ENCODE measurements at regions not wholly inside any gene's neighbourhood (a gene's known extent, or its start where the extent isn't known, plus 50 kb on each side); places are given as distances from the start of the nearest gene placed in this dataset.

DNA sequence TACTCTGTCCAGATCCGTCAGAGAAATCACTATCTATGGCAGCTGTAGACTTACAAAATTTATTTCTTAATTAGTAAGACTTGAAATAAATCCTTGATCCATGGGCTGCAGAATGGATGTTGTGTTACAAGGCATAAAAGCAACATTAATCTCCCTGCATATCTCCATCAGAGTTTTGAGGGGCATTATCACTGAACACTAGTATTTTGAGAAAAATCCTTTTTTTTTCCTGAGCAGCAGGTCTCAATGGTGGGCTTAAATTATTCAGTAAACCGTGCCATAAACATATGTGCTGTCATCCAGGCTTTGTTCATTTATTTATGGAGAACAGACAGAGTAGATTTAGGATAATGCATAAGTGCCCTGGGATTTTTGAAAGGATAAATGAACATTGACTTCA is 457.9 kb upstream of the CTSO start:
- Histone ChIP-seq H3K36me3 (no peaks in the 10 kb centered on the region), H3K27me3 (no peaks in the 10 kb centered on the region), H3K4me1 (no peaks in the 10 kb centered on the region), H3K4me3 (no peak overlapping the region), H3K9me3 (no peaks in the 10 kb centered on the region), H3K27ac (no peak overlapping the region)
- WGBS, 2 donors (ENCODE audit: low coverage in 1 of 2) = 65 to 73% methylated on average over 2 of the region's 2 CpGs
- TF ChIP-seq POLR2AphosphoS5 (IDR thresholded peaks at IDR 0.05) (no peak), POLR2A (IDR thresholded peaks at IDR 0.05) (no peak), EP300 (IDR thresholded peaks at IDR 0.05) (no peak)
- TF ChIP-seq, protein P1, sequence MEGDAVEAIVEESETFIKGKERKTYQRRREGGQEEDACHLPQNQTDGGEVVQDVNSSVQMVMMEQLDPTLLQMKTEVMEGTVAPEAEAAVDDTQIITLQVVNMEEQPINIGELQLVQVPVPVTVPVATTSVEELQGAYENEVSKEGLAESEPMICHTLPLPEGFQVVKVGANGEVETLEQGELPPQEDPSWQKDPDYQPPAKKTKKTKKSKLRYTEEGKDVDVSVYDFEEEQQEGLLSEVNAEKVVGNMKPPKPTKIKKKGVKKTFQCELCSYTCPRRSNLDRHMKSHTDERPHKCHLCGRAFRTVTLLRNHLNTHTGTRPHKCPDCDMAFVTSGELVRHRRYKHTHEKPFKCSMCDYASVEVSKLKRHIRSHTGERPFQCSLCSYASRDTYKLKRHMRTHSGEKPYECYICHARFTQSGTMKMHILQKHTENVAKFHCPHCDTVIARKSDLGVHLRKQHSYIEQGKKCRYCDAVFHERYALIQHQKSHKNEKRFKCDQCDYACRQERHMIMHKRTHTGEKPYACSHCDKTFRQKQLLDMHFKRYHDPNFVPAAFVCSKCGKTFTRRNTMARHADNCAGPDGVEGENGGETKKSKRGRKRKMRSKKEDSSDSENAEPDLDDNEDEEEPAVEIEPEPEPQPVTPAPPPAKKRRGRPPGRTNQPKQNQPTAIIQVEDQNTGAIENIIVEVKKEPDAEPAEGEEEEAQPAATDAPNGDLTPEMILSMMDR (IDR thresholded peaks at IDR 0.05) = no peak
- no peak for ATAC-seq

DNA sequence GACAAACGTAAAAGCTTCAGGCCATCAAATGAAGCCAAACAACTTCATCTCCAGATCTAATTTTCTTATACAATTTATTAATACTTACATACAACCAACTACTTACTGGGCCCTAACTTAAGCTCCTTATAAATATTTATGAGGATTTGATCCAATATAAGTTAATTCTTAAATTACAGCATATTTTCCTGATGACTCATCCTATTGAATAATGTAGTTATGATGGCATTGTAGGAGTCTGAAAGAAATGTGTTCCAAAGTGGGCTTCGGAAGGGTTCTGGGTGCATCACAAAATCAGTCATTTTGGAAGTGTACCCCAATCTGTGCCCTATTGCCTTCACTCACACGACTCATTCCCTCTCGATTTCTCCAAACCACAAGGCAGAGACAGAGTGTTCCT is 455.1 kb upstream of the CTSO start:
- Histone ChIP-seq H3K4me3 (no peak overlapping the region), H3K36me3 (no peaks in the 10 kb centered on the region), H3K27ac (no peak overlapping the region), H3K4me1 (no peaks in the 10 kb centered on the region), H3K9me3 (peaks cover 0 to 16% (median 0%) of the 10 kb centered on the region in 3 donors), H3K27me3 (no peaks in the 10 kb centered on the region)
- TF ChIP-seq, protein P1 (IDR thresholded peaks at IDR 0.05) = no peak
- TF ChIP-seq POLR2AphosphoS5 (IDR thresholded peaks at IDR 0.05) (no peak), POLR2A (IDR thresholded peaks at IDR 0.05) (no peak), EP300 (IDR thresholded peaks at IDR 0.05) (no peak)
- WGBS, 2 donors (ENCODE audit: low coverage in 1 of 2) = 84 to 85% methylated on average over 2 to 4 of the region's 4 CpGs
- ATAC-seq = no peak

DNA sequence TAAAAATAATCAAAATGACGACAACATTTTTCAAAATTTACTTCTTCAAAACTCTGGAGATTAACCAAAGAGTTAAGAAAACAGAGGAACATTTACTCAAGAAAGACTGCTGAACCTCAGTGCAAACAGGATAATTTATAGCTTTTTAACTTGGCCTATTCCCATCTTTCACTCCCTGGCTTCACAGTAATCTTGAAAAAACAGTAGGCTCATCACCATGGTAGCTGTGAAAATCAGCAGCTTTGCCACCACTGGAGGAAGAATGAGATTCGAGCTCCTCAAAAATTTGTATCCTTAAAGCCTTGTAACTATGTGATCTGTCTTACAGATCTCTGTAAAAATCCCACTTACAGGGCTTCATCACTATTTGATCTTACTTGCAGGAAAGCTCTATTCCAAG is 447.7 kb upstream of the CTSO start:
- H3K27me3 ChIP-seq = no peaks in the 10 kb centered on the region
- ATAC-seq = no peak
- H3K4me3 ChIP-seq = no peak overlapping the region
- H3K36me3 ChIP-seq = no peaks in the 10 kb centered on the region
- TF ChIP-seq POLR2AphosphoS5 (IDR thresholded peaks at IDR 0.05) (no peak), POLR2A (IDR thresholded peaks at IDR 0.05) (no peak), EP300 (IDR thresholded peaks at IDR 0.05) (no peak)
- TF ChIP-seq, protein P1 (IDR thresholded peaks at IDR 0.05) = no peak
- 41 to 50% methylated on average over 2 of the region's 2 CpGs for WGBS, 2 donors (ENCODE audit: low coverage in 1 of 2)
- H3K27ac ChIP-seq = no peak overlapping the region
- H3K9me3 ChIP-seq = peaks cover 0 to 29% (median 0%) of the 10 kb centered on the region in 3 donors
- no peaks in the 10 kb centered on the region for H3K4me1 ChIP-seq

DNA sequence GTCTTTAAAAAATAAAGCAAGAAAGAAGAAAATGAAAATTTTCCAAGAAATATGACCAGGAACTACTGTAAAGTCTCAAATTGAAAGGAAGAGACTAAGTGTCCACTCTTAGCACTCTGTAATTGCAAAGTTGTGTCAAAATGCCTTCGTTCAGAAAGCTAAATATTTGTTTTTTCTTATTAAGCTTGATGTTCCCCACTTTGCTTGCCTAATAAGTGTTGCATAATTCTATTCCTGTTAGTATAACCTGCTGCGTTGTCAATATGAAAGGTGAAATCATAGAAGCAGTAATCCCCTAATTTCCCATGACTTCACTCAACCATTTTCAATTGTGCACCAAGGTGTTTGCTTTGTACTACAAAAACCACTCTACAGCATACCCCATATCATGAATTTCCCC is 442.9 kb upstream of the CTSO start:
- no peak overlapping the region for H3K4me3 ChIP-seq
- no peak for ATAC-seq
- H3K9me3 ChIP-seq = peaks cover 0 to under 1% (median 0%) of the 10 kb centered on the region in 3 donors
- no peak overlapping the region for H3K27ac ChIP-seq
- no peaks in the 10 kb centered on the region for H3K27me3 ChIP-seq
- WGBS, 2 donors (ENCODE audit: low coverage in 1 of 2) = 81 to 89% methylated on average over 2 of the region's 2 CpGs
- TF ChIP-seq, protein P1 (IDR thresholded peaks at IDR 0.05) = no peak
- TF ChIP-seq POLR2A (IDR thresholded peaks at IDR 0.05) (no peak), EP300 (IDR thresholded peaks at IDR 0.05) (no peak), POLR2AphosphoS5 (IDR thresholded peaks at IDR 0.05) (no peak)
- H3K4me1 ChIP-seq = no peaks in the 10 kb centered on the region
- H3K36me3 ChIP-seq = no peaks in the 10 kb centered on the region

DNA sequence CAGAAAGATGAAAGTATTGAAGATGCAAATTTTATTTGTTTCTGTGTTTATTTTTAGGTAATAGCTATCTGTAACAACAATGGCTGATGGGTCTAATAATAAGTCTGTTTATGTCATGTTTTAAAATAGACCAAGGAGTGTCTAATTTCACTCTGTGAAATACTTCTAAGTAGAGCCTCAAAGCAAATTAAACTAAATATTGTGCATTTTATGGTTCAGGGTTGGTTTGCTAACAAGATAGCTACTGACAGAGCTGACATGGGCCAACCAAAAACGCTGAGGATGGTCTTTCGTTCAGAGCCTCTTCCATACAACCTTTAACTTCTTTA is 437.6 kb upstream of the CTSO start:
- no peak for TF ChIP-seq POLR2A (IDR thresholded peaks at IDR 0.05)
- TF ChIP-seq, protein P1 (IDR thresholded peaks at IDR 0.05) = no peak
- no peak for TF ChIP-seq EP300 (IDR thresholded peaks at IDR 0.05)
- TF ChIP-seq POLR2AphosphoS5 (IDR thresholded peaks at IDR 0.05) = no peak
- no peaks in the 10 kb centered on the region for H3K36me3 ChIP-seq
- peaks cover 0 to 6% (median 0%) of the 10 kb centered on the region in 3 donors for H3K4me1 ChIP-seq
- H3K9me3 ChIP-seq = no peaks in the 10 kb centered on the region
- H3K27ac ChIP-seq = no peak overlapping the region
- H3K4me3 ChIP-seq = no peak overlapping the region
- 62 to 90% methylated on average over 2 of the region's 2 CpGs for whole genome bisulfite sequencing, 2 donors (ENCODE audit: low coverage in 1 of 2)
- peak; percentile 13 for ATAC-seq
- H3K27me3 ChIP-seq = no peaks in the 10 kb centered on the region

Measured in gastroesophageal sphincter (tissue), 4 donors.